ENCODE measurements at regions not wholly inside any gene's neighbourhood (a gene's known extent, or its start where the extent isn't known, plus 50 kb on each side); places are given as distances from the start of the nearest gene placed in this dataset.
"Not testable (repeated sequence)": the region's sequence is repeated elsewhere in the genome, so short reads cannot be mapped to it uniquely, and the experiment has no call there.

DNA sequence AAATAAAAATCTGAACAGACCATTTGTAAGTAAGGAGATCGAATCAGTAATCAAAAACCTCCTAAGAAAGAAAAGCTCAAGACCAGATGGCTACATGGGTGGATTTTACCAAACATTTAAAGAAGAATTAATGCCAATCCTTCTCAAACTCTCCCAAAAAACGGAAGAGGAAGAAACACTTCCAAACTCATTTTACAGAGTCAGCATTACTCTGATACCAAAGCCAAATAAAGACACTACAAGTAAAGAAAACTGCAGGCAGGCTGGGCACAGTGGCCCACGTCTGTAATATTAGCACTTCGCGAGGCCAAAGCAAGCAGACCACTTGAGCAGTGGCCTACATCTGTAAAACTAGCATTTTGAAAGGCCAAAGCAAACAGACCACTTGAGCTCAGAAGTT, 159.8 kb downstream of the DPY19L2 start:
- no peak for DNase-seq

DNA sequence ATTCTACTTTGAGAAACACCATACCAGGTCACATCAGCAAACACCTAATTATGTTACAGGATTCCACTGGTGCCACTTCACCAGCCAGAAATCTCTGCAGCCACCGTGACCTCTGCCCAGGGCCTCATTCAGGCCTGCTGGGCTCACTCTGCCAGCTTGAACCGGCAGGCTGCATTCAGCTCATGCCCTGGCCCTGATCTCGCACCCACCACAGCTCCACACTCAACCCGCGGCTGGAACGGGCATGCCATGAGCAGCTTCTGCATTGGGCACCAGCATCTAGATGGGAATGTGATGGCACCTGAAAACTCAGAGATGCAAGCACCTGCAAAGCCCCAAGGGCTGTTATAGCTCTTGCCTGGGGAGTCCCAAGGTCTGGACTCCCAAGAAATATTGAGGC, 168.7 kb downstream of the DPY19L2 start:
- no peak for DNase-seq

DNA sequence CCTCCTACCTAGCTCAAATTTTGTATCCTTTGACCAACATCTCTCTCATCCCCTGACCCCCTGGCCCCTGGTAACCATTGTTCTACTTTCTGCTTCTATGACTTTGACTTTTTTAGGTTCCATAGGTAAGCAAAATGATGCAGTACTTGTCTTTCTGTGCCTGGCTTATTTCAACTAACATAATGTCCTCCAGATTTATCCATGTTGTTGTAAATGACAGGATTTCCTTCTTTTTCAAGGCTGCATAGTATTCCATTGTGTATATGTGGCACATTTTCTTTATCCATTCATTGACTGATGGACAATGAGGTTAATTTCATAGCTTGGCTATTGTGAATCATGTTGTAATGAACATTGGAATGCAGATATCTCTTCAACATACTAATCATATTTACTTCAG, 170.1 kb downstream of the DPY19L2 start:
- DNase-seq: no peak

DNA sequence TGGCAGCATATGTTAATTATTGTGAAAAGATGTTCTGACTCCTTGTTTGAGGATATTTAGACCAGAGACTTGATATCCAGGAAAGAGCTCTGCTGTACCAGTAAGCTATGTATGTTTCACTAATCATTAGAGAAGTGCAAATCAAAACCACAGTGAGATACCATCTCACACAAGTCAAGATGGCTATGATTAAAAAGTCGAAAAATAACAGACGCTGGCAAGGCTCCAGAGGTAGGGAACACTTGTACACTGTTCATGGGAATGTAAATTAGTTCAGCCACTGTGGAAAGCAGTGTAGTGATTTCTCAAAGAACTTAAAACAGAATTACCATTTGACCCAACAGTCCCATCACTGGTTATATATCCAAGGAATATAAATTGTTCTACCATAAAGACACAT, 171.6 kb downstream of the DPY19L2 start:
- DNase-seq: no peak

DNA sequence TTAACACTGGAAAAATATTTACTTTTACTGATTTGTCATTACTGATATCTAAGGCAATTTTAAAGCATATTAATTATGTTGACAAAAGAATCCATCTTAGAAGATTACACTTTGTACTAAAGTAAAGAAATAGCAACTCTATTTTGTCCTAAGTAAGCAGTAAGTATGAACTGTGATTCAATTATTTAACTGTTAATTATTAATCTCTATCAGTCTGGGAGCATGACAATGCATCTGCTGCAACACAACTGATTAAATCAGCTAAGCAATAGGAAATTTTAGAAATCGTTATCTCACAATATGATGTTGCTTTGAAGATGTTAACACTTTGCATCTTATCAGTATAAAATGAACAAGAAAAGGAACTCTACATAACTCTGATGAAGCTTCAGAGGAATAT, 172.3 kb downstream of the DPY19L2 start:
- DNase-seq: no peak

DNA sequence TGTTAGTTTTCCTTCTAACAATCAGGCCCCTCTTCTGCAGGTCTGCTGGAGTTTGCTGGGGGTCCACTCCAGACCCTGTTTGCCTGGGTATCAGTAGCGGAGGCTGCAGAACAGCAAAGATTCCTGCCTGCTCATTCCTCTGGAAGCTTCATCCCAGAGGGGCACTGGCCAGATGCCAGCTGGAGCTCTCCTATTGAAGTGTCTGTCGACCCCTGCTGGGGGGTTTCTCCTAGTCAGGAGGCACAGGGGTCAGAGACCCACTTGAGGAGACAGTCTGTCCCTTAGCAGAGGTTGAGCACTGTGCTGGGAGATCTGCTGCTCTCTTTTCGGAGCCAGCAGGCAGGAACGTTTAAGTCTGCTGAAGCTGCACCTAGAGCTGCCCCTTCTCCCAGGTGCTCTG, 174.9 kb downstream of the DPY19L2 start:
- DNase-seq: not testable (repeated sequence)

DNA sequence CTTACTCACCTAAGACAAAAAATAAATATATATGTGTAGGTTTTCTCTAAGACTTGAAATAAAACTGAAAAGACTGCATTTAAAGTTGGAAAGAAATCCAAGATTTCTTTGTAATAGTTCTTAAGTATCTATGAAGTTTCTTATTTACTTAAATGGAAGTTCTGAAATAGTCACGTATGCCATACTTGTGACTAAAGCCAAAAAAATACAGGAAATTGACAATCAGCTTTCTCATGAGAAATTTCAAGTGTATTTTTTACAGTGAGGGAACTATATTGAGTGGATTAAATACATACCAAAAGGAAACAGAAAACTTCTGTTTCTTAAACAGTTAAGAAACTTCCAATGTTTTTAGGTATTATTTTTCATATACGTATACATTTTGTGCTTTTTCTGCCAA, 188.1 kb downstream of the DPY19L2 start:
- DNase-seq: no peak

DNA sequence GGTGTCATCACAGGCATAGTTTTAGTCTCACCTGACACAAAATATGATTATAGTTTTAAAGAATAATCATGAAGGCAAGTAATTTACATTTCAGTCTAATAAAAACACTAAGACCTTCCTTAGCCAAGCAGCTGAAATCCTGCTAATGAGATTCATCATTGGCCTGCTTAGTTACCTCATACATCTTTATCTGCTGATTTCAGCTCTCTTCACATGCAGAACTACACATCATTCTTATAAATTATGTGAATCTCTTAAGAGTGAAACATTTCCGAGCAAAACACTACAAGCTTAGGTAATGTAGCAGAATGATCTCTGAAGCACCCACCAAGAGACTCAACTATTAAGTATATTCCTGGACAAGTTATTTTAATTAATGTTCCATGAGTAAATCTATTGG, 198.1 kb downstream of the DPY19L2 start:
- no peak for DNase-seq

DNA sequence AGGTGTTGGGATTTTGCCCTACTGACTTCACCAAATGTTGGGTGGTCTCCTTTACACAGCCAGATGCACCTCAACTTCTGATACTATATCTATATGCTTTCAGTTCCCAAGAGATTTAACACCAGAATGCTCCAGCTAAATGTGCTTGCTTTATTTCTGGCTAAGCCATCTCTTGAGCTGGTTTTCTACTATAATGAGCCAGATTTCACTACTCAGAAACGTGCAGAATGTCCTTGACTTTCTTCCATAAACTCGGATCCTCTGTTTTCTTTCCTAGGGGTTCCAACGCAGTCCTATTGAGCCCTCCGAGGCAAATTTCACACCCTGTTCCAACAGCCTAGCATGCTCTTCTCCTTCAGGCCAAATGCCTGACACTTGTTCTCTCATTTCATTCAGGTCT, 200.3 kb downstream of the DPY19L2 start:
- DNase-seq: no peak

DNA sequence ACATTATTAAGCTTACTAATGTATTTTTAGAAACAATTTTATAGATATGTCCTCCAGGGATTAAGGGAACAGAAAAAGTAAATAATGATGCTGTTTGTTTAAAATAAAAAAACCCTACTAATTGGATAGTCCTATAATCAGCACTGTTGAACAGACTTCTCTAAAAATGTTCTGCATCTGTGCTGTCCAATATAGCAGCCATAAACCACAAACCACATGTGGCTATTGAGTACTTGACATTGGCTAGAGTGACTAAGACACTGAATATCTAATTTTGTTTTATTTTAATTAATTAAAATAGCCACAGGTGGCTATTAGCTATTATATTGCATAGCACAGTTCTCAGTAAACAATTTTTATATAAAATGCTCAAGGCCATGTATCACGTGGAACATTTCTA, 210.4 kb downstream of the DPY19L2 start:
- no peak for DNase-seq

DNA sequence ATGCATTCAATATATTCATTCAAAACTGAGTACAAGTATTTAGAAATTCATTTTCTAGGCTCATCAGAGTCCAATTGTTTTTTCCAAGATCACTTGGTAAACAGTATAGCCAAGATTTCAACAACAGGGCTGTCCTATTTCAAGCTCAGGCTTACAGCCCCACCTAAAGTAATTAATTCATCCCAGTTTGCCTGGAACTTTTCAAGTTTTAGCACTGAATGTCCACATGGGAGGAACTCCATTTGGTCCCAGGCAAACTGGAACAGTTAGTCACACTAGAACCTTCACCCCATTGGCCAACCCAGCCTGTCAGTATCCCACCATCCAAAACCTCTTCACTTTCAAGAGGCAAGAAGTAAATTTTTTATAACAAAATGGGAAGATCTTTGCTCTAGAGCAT, 210.9 kb downstream of the DPY19L2 start:
- DNase-seq: no peak

DNA sequence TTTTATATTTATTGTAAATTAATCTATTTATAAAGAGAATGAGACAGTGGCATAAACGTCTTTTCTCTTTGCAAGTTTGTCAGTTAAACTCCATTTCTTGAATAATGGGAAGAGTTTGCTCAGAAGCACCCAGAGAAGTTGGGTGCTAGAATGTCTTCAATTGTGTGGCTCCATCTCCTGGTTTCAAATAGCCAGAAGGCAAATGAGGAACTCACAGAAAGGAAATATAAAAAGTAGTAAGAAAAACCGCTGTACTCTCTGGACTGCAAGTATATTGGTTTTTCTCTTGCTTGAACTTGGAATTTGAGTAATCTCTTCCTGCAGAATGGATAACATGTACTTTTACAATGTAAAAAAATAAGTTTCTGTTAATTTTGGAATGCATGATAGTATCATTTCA, 217.5 kb downstream of the DPY19L2 start:
- DNase-seq: no peak

DNA sequence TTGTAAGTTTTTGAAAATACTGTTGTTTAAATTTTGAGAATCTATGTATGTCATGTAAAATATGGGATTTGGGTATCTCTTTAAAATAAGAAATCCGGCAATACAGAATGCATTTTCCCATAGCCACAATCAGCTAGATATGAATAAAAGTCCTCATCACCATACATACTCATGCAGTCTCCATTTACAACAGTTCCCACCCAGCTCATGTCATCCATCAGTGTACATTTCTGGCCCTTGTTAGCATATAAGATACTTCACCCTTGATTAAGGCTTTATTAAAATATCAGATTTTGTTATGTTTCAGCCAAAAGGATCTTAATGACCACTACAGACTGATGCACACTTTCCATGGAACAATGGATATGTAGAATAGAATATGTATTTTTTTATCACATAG, 218.0 kb downstream of the DPY19L2 start:
- DNase-seq: no peak

DNA sequence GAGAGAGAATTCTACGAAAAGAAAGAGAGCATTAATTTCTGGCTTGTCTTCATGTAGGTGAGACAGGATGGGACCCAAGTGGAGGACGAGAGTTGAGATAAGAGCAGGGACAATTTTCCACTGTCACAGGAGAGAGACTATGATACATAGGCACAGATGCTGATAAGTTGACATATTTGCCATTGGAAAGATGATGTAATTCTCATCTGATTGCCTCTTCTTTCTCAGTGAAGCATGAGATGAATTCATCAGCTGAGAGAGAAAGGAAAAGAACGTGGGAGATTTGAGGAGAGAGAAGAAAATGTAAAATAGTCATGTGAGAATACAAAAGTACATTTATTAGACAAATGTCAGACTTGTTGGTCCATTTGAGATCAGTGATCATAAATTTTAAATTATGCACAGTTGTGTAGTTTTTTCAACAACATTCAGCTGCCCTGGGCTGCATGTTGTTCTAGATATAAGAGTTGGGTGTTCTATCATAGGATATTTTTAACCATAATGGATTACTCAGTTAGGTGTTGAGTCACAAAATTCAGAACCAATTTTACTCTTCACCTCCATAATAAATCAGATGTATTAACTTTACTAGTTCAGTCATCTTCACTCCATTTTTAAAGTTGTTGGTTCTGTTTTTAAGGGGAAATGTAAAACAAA, 222.9 kb downstream of the DPY19L2 start:
- no peak for DNase-seq

DNA sequence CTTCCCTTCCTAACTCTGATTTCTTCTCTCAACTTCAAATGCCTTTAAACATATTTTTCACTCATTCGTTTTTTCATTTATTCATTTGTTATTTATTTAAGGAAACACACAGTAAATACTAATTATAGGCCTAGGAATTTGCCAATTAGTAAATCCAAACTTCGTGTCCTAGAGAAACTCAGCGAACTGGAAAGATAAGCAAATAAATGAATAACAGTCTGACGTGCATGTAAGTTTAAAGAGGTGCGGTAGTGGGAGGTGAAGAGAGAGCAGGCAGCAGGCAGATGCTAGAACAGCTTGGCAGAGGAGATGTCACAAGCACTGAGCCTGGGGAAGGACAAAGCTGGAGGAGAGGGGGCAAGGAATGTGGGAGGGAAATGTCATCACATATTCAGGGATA, 228.2 kb downstream of the DPY19L2 start:
- peak; percentile 29 for DNase-seq

DNA sequence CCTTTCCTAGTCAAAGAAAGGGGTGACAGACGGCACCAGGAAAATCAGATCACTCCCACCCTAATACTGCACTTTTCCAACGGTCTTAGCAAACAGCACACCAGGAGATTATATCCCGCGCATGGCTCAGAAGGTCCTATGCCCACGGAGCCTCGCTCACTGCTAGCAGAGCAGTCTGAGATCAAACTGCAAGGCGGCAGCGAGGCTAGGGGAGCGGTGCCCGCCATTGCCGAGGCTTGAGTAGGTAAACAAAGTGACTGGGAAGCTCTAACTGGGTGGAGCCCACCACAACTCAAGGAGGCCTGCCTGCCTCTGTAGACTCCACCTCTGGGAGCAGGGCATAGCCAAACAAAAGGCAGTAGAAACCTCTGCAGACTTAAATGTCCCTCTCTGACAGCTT, 233.9 kb downstream of the DPY19L2 start:
- not testable (repeated sequence) for DNase-seq

DNA sequence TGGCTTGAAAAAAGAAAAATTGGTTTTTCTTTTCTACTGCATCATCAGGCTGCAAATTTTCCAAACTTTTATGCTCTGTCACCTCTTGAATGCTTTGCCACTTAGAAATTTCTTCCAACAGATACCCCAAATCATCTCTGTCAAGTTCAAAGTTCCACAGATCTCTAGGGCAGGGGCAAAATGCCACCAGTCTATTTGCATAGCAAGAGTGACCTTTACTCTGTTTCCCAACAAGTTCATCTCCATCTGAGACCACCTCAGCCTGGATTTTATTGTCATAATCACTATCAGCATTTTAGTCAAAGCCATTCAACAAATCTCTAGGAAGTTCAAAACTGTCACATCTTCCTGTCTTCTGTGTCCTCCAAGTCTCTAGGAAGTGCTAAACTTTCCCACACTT, 240.3 kb downstream of the DPY19L2 start:
- DNase-seq: not testable (repeated sequence)

DNA sequence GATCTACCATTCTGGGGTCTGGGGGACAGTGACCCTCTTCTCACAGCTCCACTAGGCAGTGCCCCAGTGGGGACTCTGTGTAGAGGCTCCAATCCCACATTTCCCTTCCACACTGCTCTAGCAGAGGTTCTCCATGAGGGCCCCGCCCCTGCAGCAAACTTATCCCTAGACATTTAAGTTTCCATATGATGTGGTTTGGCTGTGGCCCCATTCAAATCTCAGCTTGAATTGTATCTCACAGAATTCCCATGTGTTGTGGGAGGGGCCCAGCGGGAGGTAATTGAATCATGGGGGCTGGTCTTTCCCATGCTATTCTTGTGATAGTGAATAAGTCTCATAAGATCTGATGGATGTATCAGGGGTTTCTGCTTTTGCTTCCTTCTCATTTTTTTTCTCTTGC, 241.3 kb downstream of the DPY19L2 start:
- not testable (repeated sequence) for DNase-seq

DNA sequence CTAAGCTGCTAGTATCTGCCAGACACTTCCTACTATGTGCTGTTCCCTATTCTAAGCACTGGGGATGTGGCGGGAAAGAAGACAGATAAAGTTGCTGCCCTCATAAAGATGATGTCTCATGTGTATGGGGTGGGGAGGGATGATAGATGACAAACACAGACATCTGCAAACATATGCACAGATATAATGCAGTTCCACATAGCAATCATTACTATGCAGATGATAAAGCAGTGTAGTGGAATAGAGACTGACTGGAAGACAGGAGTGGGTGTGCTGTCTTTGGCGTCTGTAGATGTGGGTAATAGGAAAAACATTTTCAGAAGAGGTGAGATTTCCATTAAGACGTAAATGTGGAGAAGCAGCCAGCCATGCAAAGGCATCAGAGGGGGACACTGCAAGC, 243.6 kb downstream of the DPY19L2 start:
- DNase-seq: no peak

DNA sequence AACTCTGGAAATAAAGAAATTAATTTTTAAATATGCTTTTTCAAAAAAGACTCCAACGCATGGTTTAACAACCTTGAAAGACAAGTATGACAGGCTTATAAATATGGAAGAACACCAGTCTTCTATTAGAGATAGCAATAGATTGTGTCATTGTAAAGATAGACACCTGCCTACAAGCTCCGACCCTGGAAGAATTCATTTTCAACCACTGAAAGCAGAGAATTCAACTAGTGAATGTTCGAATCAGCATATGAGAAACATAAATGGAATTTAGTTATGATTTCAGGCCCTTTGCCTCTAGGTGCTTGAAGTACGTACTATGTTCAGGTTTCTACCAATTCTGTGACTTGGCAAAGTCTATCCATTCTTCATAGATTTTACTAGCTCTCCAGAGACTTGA, 244.5 kb downstream of the DPY19L2 start:
- no peak for DNase-seq

DNA sequence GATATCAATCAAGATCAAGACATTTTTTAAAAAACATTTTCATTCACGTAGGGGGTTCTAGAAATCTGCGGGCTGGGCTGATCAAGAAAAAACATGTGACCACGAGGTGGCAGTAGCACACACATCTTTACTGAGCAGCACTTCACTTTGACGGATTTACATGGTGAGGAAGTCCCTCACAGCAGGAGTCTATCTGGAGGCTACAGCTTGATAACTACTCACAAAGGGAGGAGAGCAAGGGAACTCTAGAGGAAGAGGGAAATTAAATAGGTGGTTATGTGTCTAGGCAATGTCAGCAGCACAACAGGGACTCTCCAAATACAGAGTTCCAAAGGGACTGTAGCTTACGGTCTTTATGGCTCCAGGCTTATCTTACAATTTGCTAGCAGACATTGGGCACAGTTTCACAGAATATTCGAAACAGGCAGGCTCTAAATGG, 248.1 kb downstream of the DPY19L2 start:
- DNase-seq: peak; percentile 97

DNA sequence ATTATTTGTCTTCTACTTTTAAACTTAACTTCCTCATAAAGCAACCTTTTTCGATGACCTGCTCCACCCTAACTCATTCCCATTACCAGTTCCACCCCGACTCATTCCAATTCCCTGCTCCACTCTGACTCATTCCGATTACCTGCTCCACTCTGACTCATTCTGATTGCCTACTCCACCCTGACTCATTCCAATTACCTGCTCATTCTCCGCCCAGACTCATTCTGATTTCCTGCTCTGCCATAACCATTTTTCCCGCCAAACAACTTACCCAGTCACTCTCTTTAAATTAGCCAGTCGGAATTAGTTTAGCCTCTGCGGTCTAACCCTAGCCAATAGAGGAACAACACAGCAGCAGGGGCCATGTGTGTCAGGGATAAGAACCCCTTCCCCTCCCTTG, 249.1 kb downstream of the DPY19L2 start:
- no peak for DNase-seq

DNA sequence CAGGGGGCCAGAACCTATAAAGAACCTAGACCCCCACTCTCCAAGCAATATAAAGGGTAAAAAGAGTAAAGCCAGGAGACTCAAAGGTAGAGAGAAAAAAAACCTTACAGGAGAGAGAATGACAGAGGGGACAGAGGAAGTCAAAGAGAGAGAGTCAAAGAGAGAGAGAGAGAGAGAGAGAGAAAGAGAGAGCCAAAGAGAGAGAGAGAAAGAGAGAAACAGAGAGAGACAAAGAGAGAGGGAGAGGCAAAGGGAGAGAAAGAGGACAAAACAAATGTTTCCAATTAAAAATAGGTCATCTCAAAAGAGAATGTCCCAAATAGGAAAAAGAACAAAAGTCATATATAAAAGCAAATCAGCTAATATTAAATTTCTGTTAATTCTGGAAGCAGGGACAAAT, 251.5 kb downstream of the DPY19L2 start:
- no peak for DNase-seq

DNA sequence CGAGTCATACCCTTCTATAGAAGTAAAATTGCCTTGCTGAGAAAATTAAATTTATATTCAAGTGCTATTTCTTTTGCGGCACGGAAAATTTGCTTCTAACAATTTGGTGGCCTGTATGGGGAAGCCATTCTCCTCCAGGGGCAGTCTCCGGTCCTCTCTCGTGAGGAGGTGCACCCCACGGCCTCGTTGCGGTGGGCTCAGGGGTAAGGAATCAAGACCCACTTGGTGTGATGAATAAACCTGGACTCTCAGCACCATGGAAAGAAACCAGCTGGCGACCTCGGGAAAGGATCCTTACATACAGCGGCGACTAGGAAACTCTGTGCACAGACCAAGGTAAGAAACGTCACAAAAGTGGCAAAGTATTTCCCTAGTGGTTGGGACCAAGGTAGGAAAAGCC, 252.9 kb downstream of the DPY19L2 start:
- DNase-seq: no peak

DNA sequence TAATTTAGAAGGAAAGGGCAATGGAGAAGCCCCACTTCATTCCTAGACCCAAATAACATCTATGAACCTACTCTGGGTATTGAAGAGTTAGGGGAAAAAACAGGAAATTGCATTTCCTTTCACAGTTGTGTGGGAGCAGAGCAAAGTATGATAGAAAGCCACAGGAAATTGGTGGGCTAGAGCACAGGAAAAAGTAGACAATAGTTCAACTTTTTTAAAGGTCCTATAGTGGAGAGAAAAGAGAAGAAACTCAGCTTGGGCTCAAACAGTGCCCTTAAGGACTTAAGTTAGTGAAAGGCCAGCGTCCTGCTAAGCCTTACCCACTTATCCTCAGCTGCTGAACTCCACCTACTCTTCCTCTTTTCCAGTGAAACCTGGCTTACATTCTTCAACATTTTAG, 258.1 kb downstream of the DPY19L2 start:
- no peak for DNase-seq

DNA sequence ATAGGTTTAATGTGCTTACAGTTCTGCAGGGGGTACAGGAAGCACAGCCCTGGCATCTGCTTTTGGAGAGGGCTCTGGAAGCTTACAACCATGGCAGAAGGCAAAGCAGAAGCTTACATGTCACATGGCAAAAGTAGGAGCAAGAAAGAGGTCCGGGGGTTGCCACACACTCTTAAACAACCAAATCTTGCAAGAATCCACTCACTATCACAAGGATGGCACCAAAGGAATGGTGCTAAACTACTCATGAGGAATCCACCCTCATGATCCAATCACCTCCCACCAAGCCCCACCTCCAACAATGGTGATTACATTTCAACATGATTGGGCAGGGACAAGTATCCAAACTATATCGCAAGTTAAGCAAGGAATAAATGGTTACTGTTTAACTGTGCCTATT, 255.8 kb upstream of the AVPR1A start:
- DNase-seq: no peak

Data from NCI-H748 treated with DMSO at 0.1 percent for 48 hours (cell line).